ENCODE measurements at regions not wholly inside any gene's neighbourhood (a gene's known extent, or its start where the extent isn't known, plus 50 kb on each side); places are given as distances from the start of the nearest gene placed in this dataset.
A peak's percentile ranks its signal among the peaks of the same experiment; 100 is the strongest.

GRCh38 chr5:35478856-35479682 is 138.6 kb upstream of the SPEF2 start:
- DNase-seq: no peak

DNA sequence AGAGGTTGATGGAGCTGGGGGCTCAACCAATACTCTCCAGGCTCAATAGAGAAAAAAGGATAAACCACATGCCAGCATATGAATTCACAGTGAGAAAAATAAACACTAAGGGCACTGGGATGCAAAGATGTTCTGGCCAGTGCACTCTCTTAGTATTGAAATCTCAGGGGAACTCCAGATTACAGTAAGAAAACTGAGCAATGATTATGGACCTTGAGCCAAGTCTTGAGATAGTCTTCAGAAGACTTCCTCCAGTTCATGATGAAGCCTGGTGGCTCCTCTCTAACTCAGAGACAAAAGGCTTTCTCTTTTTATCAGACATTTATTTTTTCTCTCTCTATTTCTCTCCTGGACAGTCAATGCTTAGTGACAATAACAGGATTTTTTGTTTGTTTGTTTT is 139.8 kb upstream of the SPEF2 start:
- no peak for DNase-seq

- no peak for DNase-seq
Observed at GRCh38 chr5:35477321-35477720, 140.3 kb upstream of the SPEF2 start.

GRCh38 chr5:35476797-35477196 is 140.9 kb upstream of the SPEF2 start:
- DNase-seq: no peak

GRCh38 chr5:35476036-35476435 is 141.6 kb upstream of the SPEF2 start:
- DNase-seq: no peak

GRCh38 chr5:35473589-35473988 is 144.1 kb upstream of the SPEF2 start:
- no peak for DNase-seq

- no peak for DNase-seq
Observed at GRCh38 chr5:35470866-35471265, 146.8 kb upstream of the SPEF2 start.

DNA sequence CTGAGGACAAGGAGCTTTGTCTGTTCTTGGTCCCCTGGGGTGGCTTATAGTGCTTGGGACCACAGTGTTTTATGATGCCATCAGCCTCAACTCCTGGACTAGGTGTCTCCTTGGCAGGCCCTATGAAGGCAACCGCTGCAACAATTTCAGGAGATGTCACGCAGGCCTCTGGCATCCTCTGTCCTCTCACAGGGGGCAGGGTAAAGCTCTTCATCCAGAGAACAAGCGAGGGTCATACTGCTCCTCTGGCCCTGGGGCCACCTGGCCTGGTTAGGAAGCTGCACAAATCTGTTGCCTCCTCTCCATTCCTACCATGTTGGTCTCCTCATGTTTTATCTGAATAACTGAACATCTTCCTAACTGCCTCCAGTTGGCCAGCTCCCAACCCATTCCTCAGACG is 148.9 kb upstream of the SPEF2 start:
- no peak for DNase-seq

DNA sequence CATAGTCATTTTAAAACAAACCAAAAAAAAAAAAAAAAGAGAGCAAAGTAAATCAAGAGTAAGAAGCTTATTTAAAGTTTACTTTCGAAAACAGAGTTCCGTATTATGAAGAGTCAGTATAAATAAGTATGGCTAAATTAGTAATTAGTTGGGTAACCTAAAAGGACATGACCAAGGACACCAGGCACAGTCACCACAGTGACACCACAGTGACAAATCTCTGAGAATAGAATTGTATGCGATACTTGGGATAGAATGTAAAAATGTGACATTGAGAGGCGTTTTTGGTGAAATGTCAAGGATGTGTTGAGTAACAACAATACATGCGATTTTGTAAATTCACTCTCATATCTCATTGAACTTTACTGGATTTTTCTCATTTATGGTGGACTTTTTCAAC is 150.9 kb upstream of the SPEF2 start:
- DNase-seq: no peak

DNA sequence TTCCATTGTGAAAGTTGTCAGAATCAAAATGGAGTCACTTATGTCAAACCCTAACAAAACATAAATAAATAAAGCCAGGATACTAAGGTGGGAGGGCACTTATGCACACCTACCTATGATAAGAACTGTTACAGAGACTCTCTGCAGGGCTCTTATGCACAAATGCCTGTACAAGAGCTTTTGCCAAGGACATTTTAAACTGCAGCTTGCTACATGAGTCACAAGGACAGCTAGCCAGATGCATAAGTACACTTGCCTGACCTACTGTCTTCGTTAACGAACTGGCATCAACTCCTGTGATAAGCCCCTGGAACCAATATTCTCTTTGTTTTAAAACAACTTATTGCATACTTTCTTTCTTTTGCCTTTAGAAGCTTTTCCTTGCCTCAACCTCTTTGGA is 152.9 kb upstream of the SPEF2 start:
- no peak for DNase-seq

GRCh38 chr5:35461530-35461929 is 156.1 kb upstream of the SPEF2 start:
- no peak for DNase-seq

- DNase-seq: peak in 1 of 56 donors; percentile 6
Observed at GRCh38 chr5:35458824-35459207, 158.8 kb upstream of the SPEF2 start.

- no peak for DNase-seq
Observed at GRCh38 chr5:35457912-35458823, 159.5 kb upstream of the SPEF2 start.

DNA sequence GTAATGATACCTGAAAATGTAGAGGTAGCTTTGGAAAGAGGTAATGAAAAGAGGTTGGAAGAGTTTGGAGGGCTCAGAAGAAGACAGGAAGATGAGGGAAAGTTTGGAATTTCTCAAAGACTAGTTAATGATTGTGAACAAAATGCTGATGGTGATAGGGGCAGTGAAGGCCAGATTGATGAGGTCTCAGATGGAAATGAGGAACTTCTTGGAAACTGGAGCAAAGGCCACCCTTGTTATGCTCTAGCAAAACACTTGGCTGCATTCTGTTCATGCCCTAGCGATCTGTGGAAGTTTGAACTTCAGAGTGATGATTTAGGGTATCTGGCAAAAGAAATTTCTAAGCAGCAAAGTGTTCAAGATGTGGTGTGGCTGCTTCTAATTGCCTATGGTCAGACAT is 161.2 kb upstream of the SPEF2 start:
- DNase-seq: no peak

- no peak for DNase-seq
Observed at GRCh38 chr5:35454011-35454525, 163.6 kb upstream of the SPEF2 start.

- no peak for DNase-seq
Observed at GRCh38 chr5:35443803-35444595, 173.7 kb upstream of the SPEF2 start.

- DNase-seq: no peak
Observed at GRCh38 chr5:35442885-35443639, 174.6 kb upstream of the SPEF2 start.

DNA sequence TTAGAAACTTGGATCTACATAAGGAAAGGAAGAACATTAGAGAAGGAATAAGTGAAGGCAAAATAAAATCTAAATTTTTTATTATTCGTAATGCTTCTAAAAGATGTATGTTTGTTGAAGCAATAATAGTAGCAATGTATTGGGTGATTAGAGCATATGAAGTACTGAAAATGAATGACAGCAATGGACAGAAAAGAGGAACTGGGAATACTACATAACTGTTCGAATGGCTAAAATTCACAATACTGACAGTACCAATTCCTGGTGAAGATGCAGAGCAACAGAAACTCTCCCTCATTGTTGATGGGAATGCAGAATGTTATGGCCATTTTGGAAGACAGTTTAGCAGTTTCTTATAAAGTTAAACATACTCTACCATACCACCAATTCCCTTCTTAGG is 177.3 kb upstream of the SPEF2 start:
- no peak for DNase-seq

- no peak for DNase-seq
Observed at GRCh38 chr5:35438786-35439185, 178.9 kb upstream of the SPEF2 start.

DNA sequence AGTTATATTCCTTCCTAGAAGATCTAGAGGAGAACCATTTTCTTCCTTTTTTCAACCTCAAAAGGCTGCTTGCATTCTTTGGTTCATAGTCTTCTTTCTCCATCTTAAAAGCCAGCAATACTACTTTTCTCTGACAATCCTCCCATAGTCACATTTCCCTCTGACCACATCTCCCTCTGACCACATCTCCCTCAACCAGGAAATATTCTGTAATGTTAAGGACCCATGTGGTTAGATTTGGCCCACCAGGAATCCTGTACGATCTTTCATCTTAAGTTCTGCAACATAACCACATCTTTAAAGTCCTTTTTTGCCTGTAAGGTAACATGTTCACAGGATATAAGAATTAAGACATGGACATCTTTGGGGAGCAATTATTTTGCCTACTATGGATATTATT is 179.4 kb upstream of the SPEF2 start:
- no peak for DNase-seq
